PC-3 (cell line): ENCODE measurements at regions not wholly inside any gene's neighbourhood (a gene's known extent, or its start where the extent isn't known, plus 50 kb on each side); places are given as distances from the start of the nearest gene placed in this dataset.

Experiments
- ATAC-seq: fragments of 200-7000 bp; cut with Tn5 transposase; 2 replicates; pipeline ENCODE4 v1.9.1; 2020; ENCODE audit warnings: mild to moderate bottlenecking, moderate library complexity
- BruUV-seq: library from RNA; stranded (reverse); fragments of 400-500 nt; replicated peaks from 2 replicates; lab custom pipeline; 2021; lab: Mats Ljungman, UMichigan
- CTCF ChIA-PET: fragments of 300-600 bp; sonication (Branson Sonifier 250); formaldehyde crosslinking; loops from one replicate; lab custom pipeline; 2022; ENCODE audit warnings: antibody characterized with exemption; lab: Charles Lee
- POLR2A ChIA-PET: fragments of 300-600 bp; sonication (Branson Sonifier 250); formaldehyde crosslinking; loops from one replicate; lab custom pipeline; 2022; ENCODE audit warnings: antibody characterized with exemption; ENCODE audit not compliant: unreplicated experiment; lab: Charles Lee
- DNase-seq: peaks from one replicate; pipeline ENCODE4 v3.0.0-alpha.2; 2015
- H2AFZ ChIP-seq: fragments of 300-600 bp; sonication (generic); 2 replicates; pipeline ENCODE4 v1.6.0; 2016; ENCODE audit warnings: antibody characterized with exemption, low read length
- H3F3A ChIP-seq: fragments of 300-600 bp; sonication (generic); one replicate; pipeline ENCODE4 v1.6.0; 2017; ENCODE audit warnings: antibody characterized with exemption, low read length, control low read depth, mild to moderate bottlenecking; ENCODE audit not compliant: unreplicated experiment
- H3K27ac ChIP-seq: fragments of 300-600 bp; sonication (generic); 2 replicates; pipeline ENCODE4 v1.5.1; 2016; ENCODE audit warnings: mild to moderate bottlenecking, low read length
- H3K27me3 ChIP-seq: fragments of 300-600 bp; sonication (generic); 2 replicates; pipeline ENCODE4 v1.6.1; 2016; ENCODE audit warnings: low read length, mixed read lengths
- H3K36me3 ChIP-seq: fragments of 300-600 bp; sonication (generic); 2 replicates; pipeline ENCODE4 v1.6.1; 2016; ENCODE audit warnings: low read depth, mixed run types, low read length, mixed read lengths
- H3K4me1 ChIP-seq: fragments of 300-600 bp; sonication (generic); 2 replicates; pipeline ENCODE4 v1.5.1; 2016; ENCODE audit warnings: low read length; ENCODE audit not compliant: insufficient read depth
- H3K4me2 ChIP-seq: fragments of 300-600 bp; sonication (generic); 2 replicates; pipeline ENCODE4 v1.6.0; 2016; ENCODE audit warnings: low read length
- H3K4me3 ChIP-seq: fragments of 300-600 bp; sonication (generic); 2 replicates; pipeline ENCODE4 v1.5.1; 2016; ENCODE audit warnings: mild to moderate bottlenecking, low read length, mixed read lengths
- H3K79me2 ChIP-seq: fragments of 300-600 bp; sonication (generic); 2 replicates; pipeline ENCODE4 v1.6.1; 2017; ENCODE audit warnings: low read length, mixed read lengths
- H3K9ac ChIP-seq: fragments of 300-600 bp; sonication (generic); 2 replicates; pipeline ENCODE4 v1.6.0; 2016; ENCODE audit warnings: mild to moderate bottlenecking, low read length
- H3K9me2 ChIP-seq: fragments of 300-600 bp; sonication (generic); replicated peaks from 2 replicates; pipeline ENCODE4 v1.6.1; 2016; ENCODE audit warnings: mixed run types, low read length, mixed read lengths
- H3K9me3 ChIP-seq: fragments of 300-600 bp; sonication (generic); 2 replicates; pipeline ENCODE4 v1.6.1; 2016; ENCODE audit warnings: low read length, mixed read lengths
- H4K20me1 ChIP-seq: fragments of 300-600 bp; sonication (generic); 2 replicates; pipeline ENCODE4 v1.6.1; 2016; ENCODE audit warnings: low read length, mixed read lengths
- CTCF ChIP-seq: fragments of 300-600 bp; sonication (generic); conservative IDR thresholded peaks from 2 replicates; pipeline ENCODE4 v1.5.1; 2017; ENCODE audit warnings: antibody characterized with exemption, low read depth, mild to moderate bottlenecking, low read length
- EZH2 ChIP-seq: fragments of 300-600 bp; sonication (generic); IDR thresholded peaks from one replicate; pipeline ENCODE4 v1.6.1; 2017; ENCODE audit warnings: antibody characterized with exemption, mild to moderate bottlenecking, low read length; ENCODE audit not compliant: unreplicated experiment
- EZH2phosphoT487 ChIP-seq: fragments of 300-600 bp; sonication (generic); IDR thresholded peaks from 2 replicates; pipeline ENCODE4 v1.6.1; 2018; ENCODE audit warnings: mild to moderate bottlenecking, antibody characterized with exemption, low read length, borderline replicate concordance
- intact Hi-C: fragments of 100-400 bp; cut with micrococcal nuclease; formaldehyde crosslinking; loops from 2 replicates; pipeline ENCODE4 v1.9.0; 2023

GRCh38 chr13:46948338-46948737 is 51.5 kb upstream of the HTR2A start:
- H3K9me3 ChIP-seq, result no peaks in the 10 kb centered on the region
- POLR2A ChIA-PET, result no interaction called here
- H3K27ac ChIP-seq, result peak overlapping the region; percentile 89
- no peaks in the 10 kb centered on the region for H3K36me3 ChIP-seq
- ATAC-seq (peak; percentile 68), DNase-seq (peak; percentile 88)
- H3K9me2 ChIP-seq, result no peaks in the 10 kb centered on the region
- no peaks in the 10 kb centered on the region for H3K27me3 ChIP-seq
- intact Hi-C loops, result no loop called here
- no peak overlapping the region for H2AFZ ChIP-seq
- H3K4me3 ChIP-seq, result no peak overlapping the region
- TF ChIP-seq CTCF (no peak), EZH2 (no peak), EZH2phosphoT487 (no peak)
- no peaks in the 10 kb centered on the region for H4K20me1 ChIP-seq
- no peaks in the 10 kb centered on the region for H3K79me2 ChIP-seq
- peaks cover 46% of the 10 kb centered on the region for H3K4me1 ChIP-seq
- no TSS peak for BruUV-seq
- peak overlapping the region; percentile 31; the same call in 1 of the 2 replicates for H3K4me2 ChIP-seq
- CTCF ChIA-PET, result interaction anchor here (0.5 kb wide), 1 partner anchor 9 kb away, joined by 3 read pairs; no protein-coding TSS in a partner anchor
- H3K9ac ChIP-seq, result peak overlapping the region; percentile 35
- H3F3A ChIP-seq, result no peaks in the 10 kb centered on the region

- no peak for ATAC-seq
- no peaks in the 10 kb centered on the region for H3K27me3 ChIP-seq
- TF ChIP-seq CTCF, result no peak
- no peak for TF ChIP-seq EZH2
- TF ChIP-seq EZH2phosphoT487, result no peak
- no peaks in the 10 kb centered on the region for H3K9me3 ChIP-seq
- peak overlapping the region; percentile 24; the same call in 1 of the 2 replicates for H3K4me2 ChIP-seq
- ChIA-PET CTCF (interaction anchor here (0.5 kb wide), 1 partner anchor 9 kb away, joined by 3 read pairs; no protein-coding TSS in a partner anchor), POLR2A (no interaction called here)
- H4K20me1 ChIP-seq, result no peaks in the 10 kb centered on the region
- intact Hi-C loops, result no loop called here
- peaks cover 40% of the 10 kb centered on the region for H3K4me1 ChIP-seq
- no peaks in the 10 kb centered on the region for H3F3A ChIP-seq
- H3K4me3 ChIP-seq, result no peak overlapping the region
- peak overlapping the region; percentile 89 for H3K27ac ChIP-seq
- H3K9ac ChIP-seq, result peak overlapping the region; percentile 35
- no TSS peak for BruUV-seq
- DNase-seq, result no peak
- no peak overlapping the region for H2AFZ ChIP-seq
- H3K9me2 ChIP-seq, result no peaks in the 10 kb centered on the region
- no peaks in the 10 kb centered on the region for H3K79me2 ChIP-seq
- no peaks in the 10 kb centered on the region for H3K36me3 ChIP-seq
Observed at GRCh38 chr13:46947425-46948191, 50.8 kb upstream of the HTR2A start.
